NCI-H2107 treated with DMSO at 0.1 percent for 48 hours (cell line): ENCODE measurements at regions not wholly inside any gene's neighbourhood (a gene's known extent, or its start where the extent isn't known, plus 50 kb on each side); places are given as distances from the start of the nearest gene placed in this dataset.

ENCODE experiments used
- DNase-seq: peaks from one replicate; lab custom pipeline; 2025; ENCODE audit not compliant: unreplicated experiment; lab: John Stamatoyannopoulos, UW

DNA sequence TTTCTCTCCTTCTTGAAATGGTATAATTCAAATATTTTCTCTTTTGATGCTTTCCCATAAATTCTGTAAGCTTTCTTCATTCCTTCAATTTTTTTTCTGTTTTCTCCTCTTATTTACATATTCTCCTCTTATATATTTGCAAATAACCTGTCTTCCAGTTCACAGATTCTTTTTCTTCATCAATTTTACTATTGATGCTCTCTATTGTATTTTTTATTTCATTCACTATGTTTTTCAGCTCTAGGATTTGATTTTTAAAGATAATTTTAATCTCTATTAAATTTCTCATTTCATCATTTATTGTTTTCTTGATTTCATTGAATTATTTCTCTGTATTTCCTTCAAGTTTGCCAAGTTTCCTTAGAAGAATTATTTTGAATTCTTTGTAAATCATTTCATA, 54.0 kb upstream of the PRPS1L1 start:
- no peak for DNase-seq

DNA sequence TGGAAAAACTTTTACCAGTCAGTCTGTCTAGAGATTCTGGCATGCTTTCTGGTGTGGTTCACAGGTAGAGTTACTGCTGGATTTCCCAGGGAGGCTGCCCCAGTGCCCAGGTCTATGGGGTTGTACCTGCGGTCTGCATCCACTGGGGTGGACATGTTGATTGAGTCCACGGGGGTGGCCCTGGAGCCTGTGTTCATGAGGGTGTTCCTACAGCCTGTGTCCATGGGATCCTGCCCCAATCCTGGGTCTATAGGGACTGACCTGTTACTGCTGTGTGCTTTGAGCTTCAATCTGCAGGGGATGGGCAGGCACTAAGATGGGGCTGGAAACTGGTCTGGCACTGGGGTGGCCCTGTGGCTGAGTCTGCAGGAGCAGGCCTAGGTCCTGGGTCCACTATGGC, 54.5 kb upstream of the PRPS1L1 start:
- no peak for DNase-seq

GRCh38 chr7:18086165-18087025, 58.7 kb upstream of the PRPS1L1 start:
- no peak for DNase-seq

DNA sequence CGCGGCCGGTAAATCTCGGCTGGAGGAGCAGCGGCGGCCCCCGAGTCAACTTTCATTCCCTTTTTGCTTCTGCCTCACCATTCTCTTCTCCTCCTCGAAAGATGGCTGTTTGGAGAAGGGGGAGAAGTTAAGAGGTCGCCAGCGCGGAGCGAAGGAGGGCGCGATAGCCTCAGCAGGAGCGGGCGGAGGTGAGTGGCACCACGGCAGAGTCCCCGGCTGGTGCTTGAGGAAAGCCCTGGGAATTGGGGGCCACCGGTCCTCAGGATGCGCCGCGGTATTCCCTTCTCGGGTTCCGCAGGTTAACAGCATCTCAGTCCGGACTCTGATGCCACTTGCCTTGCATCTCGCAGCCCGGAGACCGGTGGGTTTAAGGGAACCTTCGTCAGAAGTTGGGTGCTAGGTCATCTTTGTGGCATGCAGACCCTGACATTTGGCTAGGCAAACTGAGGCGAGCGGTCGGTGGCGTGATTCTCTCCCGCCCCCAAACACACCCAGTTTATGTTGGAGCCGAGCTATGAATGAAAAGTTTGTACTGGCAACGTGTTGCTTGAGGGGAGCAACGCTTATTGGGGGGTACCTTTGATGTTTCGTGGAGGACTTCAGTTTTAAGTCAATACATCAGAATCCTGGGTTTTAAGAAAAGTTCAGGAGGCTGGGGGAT, 59.5 kb upstream of the PRPS1L1 start:
- DNase-seq = no peak

GRCh38 chr7:18087687-18088078, 60.0 kb upstream of the PRPS1L1 start:
- DNase-seq = no peak

DNA sequence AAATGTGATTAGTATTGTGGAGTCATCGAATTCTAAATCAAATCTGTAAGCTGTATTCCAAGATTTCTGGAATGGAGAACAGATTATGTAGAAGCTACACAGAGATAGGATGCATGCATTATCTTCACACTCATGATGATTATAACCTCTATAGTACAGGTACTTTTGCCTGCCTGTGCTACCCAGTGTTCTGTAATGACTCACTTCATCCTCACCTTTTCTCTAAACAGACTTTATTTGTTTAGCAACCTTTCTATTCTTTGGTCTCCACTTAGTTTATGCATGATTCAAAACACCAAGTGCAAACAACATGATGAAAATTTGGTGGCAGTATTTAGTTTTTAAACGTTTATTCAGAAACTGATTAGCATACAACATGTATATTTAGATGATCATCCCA, 68.4 kb upstream of the PRPS1L1 start:
- no peak for DNase-seq

GRCh38 chr7:18102576-18102975, 74.9 kb upstream of the PRPS1L1 start:
- DNase-seq = no peak

DNA sequence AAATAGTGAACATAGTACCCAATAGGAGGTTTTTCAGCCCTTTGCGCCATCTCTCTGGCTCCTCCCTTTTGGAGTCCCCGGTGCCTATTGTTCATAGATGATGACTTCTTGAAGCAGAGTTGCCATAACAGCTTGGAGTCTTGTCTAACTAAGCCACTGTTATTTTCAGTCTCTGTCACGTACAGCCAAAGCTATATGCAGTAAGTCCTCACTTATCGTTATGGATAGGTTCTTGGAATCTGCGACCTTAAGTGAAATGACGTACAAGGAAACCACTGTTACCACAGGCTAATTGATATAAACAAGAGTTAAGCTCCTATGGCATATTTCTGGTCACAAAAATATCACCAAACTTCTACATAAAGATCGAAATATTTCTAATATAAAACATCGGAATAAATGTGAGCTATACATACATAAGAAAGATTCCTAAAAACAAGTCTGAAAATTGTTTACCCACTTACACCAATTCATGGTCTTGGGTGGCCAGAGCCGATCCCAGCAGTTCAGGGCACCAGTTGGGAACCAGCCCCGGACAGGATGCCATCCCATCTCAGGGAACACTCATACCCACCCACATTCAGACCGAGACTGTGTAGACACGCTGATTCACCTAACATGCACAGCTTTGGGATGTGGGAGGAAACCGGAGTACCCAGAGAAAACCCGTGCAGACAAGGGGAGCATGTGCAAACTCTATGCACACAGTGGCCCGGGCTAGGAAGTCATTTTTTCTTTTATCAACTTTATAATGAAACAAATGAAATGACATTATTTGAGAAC, 76.0 kb upstream of the PRPS1L1 start:
- DNase-seq = no peak

- no peak for DNase-seq
Observed at GRCh38 chr7:18109762-18110161, 82.1 kb upstream of the PRPS1L1 start.

- no peak for DNase-seq
Observed at GRCh38 chr7:18116661-18117060, 89.0 kb upstream of the PRPS1L1 start.

DNA sequence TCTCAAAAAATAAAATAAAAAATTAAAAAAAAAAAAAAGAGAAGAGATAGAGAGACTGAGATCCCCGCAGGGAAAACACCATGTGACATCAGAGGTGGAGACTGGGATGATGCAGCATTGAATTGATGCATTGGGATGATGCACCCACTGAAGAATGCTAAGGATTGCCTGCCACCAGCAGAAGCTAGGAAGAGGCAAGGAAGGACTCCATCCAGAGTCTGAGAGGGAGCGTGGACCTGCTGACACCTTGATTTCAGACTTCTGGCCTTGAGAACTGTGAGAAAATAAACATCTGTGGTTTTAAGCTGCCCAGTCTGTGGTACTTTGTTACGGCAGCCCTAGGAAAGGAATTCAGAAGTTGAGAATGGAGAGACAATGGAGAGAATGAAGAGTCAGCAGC, 89.8 kb upstream of the PRPS1L1 start:
- DNase-seq = no peak

DNA sequence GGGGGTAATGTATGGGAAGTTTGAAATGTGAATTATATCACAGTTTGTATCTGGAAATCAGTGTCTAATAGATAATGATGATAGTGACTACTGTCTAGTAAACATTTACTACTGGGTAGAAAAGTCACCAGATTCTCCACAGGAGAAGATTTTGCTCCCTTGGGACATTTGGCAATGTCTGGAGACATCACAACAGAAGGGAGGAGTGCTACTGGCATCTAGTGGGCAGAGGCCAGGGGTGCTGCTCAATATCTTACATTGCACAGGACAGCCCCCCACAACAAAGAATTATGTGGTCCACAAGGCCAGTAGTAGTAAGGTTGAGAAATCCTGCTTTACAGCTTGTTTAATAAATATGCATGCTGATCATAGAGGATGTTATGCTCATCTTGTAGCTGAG, 92.3 kb upstream of the PRPS1L1 start:
- no peak for DNase-seq

DNA sequence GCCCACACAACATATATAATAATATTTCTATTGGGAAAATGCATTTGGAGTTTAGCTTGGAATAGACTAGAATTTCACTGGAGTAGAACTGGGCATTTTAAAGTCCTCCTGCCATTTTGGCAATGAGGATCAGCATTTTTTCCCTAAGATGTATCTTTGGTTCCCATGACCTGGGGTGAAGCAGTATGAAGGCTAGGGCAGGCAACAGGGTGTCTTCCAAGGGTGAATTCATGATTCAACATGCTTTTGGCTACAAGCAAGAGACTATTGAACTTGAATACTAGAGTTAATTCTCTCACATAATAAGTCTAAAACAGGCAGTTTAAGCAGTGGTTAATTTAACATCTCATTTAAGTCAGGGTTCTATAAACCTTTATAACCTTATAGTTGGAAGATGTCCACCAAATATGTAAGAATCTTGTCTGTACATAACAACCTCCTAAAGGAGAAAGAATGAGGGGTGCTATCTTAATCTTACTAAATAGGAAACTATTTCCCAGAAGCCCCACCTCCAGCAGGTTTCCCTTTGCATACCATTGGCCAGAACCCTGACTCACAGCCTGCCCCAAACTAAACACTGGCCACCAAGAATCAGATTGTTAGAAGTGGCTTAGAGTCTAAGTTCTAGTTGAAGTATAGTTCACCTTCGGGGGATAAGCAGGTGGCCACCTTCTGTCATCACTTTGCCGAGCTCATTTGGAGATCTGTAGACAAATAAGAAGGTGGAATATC, 96.0 kb upstream of the PRPS1L1 start:
- no peak for DNase-seq

- no peak for DNase-seq
Observed at GRCh38 chr7:18125476-18125875, 97.8 kb upstream of the PRPS1L1 start.

- no peak for DNase-seq
Observed at GRCh38 chr7:18126281-18126680, 98.6 kb upstream of the PRPS1L1 start.

DNA sequence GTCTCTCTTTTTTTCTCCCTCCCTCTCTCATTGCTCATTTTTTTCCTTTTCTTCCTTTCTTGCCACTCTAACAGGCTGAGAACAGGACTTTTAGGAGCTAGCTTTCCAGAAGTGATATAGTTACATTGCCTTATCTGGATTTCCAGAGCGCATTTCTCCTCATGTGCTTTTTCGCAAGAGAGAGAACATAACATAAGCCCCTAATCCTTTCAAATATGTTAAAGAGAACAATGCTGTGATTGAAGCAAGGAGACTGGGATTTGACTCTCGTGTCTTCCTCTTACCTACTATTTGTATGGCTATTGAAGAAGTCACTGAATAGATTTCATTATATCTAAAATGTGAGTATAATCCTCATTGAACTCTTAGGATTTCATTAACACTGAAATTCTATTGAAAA, 101.2 kb upstream of the PRPS1L1 start:
- no peak for DNase-seq

DNA sequence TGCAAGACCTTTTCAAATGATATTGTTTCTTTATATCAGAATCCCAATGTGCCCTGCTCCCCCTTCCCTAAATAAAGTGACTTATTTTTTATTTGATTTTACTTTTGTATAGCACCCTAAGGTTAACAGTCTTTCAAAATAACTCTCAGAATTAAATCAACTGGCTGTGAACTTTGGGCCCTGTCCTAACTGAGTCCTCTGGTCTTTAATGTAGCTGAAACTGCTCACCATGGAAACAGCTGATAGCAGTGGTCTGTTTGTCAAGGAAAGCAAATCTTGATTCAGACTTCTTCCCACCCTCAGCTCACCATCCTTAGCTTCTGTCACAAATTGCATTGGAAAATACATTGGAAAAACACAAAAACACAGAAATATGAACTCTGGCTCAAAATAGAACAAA, 105.2 kb upstream of the PRPS1L1 start:
- no peak for DNase-seq

DNA sequence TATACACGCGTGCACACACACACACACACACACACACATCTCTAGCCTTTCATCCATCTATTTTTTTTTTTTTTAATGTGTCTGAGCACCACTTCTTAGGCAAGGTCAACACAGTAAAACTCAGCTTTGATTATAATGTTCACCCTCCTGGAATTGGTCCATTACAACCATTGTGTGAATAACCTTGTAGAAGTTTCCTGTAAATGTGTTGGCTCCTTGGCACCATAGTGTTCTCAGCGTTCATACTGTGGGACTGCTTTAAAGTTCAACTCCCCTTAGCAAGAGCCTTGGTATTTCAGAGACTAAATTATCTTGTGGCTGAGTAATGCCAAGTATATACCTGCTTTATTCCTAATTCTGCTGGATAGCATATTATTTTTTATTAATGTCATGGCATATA, 106.3 kb upstream of the PRPS1L1 start:
- DNase-seq = no peak

DNA sequence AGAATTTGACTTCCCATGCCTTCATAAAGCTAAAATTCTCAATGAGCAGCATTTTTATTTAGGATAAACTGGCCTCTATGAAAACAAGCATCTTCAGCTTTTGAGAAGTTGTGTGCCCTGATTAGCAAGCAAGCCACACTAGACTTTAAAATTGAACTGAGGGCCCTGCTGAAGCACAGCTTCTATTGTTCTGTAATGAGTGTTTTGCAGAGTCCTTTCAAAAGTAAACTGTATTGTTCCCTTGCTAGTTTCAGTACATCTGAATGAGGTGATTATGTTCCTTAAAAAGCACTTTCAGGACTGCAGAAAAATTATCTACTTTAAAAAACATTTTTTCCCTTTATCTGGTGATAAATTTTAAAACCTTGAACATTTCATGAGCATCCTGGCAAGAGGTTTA, 113.3 kb upstream of the PRPS1L1 start:
- no peak for DNase-seq

GRCh38 chr7:18144166-18144565, 116.5 kb upstream of the PRPS1L1 start:
- DNase-seq = no peak

DNA sequence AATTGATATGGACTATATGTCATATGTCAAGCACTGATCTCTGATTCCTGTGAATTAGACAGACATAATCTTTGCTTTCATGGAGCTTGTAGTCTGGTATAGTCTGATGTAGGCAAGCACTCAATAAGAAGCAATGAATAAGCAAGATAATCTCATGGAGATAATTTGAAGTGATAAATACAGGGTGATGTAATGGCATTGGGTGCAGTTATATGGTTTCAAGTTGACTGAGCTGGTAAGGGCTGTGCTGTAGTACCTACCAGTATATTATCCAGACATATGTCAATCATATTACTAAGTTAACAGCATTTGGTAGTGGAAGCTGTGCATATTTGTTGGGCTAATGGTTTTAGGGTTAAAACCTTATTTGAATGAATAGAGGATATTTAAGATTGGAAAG, 117.5 kb upstream of the PRPS1L1 start:
- DNase-seq = no peak
